ENCODE measurements at regions not wholly inside any gene's neighbourhood (a gene's known extent, or its start where the extent isn't known, plus 50 kb on each side); places are given as distances from the start of the nearest gene placed in this dataset.

DNA sequence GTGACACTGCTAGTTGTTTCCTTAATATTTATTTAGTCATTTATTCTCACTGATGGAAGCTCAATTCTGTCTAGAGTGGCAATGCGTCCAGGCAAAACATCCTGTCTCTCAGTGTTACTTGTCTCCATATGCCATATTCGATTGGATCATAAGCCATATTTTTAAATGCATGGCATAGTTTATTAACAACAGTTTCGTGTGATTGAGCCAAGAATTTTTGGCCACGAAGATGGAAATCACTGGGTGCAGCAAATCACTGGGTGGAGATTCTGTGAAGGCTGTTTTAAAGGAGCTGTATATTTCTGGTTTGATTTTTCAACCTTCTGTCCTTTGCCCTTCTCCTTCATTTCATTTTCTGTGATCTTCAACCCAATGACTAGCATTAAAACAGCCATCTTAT lies 205.2 kb downstream of the JRKL start:
- Histone ChIP-seq H3K27ac (ENCODE audit: low read depth, low read length, poor library complexity, severe bottlenecking) (no peak overlapping the region), H3K9me3 (ENCODE audit: low read depth, low read length, poor library complexity, severe bottlenecking) (no peaks in the 10 kb centered on the region), H3K4me1 (ENCODE audit: insufficient read depth, low read length, poor library complexity, severe bottlenecking) (no peaks in the 10 kb centered on the region), H3K36me3 (ENCODE audit: insufficient read depth, low read length, poor library complexity, severe bottlenecking) (no peaks in the 10 kb centered on the region), H3K4me3 (ENCODE audit: low read depth, low read length, poor library complexity, severe bottlenecking) (no peak overlapping the region), H3K27me3 (replicated peaks; ENCODE audit: insufficient read depth, low read depth, low read length, poor library complexity) (no peaks in the 10 kb centered on the region)
- ChIA-PET CTCF (no interaction called here), POLR2A (ENCODE audit: low non-redundant PET) (no interaction called here)
- intact Hi-C loops (cut with micrococcal nuclease; ENCODE audit: unreplicated experiment) = no loop called here
- DNase-seq (ENCODE audit: low spot score) = no peak
- no TSS peak for BruUV-seq (replicated peaks)
- TF ChIP-seq EZH2 (IDR thresholded peaks at IDR 0.05; ENCODE audit: borderline replicate concordance, low read depth, low read length, poor library complexity, severe bottlenecking) = no peak
- TF ChIP-seq, protein P1, sequence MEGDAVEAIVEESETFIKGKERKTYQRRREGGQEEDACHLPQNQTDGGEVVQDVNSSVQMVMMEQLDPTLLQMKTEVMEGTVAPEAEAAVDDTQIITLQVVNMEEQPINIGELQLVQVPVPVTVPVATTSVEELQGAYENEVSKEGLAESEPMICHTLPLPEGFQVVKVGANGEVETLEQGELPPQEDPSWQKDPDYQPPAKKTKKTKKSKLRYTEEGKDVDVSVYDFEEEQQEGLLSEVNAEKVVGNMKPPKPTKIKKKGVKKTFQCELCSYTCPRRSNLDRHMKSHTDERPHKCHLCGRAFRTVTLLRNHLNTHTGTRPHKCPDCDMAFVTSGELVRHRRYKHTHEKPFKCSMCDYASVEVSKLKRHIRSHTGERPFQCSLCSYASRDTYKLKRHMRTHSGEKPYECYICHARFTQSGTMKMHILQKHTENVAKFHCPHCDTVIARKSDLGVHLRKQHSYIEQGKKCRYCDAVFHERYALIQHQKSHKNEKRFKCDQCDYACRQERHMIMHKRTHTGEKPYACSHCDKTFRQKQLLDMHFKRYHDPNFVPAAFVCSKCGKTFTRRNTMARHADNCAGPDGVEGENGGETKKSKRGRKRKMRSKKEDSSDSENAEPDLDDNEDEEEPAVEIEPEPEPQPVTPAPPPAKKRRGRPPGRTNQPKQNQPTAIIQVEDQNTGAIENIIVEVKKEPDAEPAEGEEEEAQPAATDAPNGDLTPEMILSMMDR (conservative IDR thresholded peaks at IDR 0.05; ENCODE audit: low read depth, low read length) = no peak

DNA sequence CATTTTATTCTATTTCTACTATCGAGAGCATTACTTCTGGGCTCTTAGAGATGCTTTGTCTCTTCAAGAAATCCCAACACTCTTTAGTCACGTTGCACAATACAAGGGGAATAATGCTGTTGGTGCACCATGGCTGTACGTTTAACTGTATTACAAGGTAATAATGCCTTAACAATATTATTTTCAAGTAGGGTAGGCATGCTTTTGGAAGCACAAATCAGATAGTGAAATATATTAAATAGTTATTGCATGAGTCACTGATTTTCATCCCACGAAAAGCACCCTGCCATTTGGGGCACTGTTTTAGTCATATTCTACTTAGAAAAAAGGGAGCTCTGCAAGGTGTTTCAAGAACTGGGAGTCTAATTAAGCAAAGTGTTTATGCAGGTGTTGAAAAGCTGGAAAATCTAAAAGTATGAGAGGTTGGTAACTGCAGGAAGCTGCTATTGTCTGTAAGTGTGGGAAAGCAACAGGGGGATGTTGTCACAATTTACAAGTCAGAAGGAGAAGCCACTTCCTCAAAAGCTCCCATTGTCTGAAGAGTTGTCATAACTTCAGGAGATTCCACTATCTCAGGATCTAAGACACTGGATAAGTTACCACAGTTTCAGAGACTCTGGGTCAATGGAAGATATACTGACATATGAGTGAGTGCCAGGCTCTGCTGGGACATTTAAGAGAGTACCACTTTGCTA lies 218.2 kb downstream of the JRKL start:
- Histone ChIP-seq H3K27ac (ENCODE audit: low read depth, low read length, poor library complexity, severe bottlenecking) (no peak overlapping the region), H3K9me3 (ENCODE audit: low read depth, low read length, poor library complexity, severe bottlenecking) (no peaks in the 10 kb centered on the region), H3K36me3 (ENCODE audit: insufficient read depth, low read length, poor library complexity, severe bottlenecking) (no peaks in the 10 kb centered on the region), H3K4me3 (ENCODE audit: low read depth, low read length, poor library complexity, severe bottlenecking) (no peak overlapping the region), H3K4me1 (ENCODE audit: insufficient read depth, low read length, poor library complexity, severe bottlenecking) (no peaks in the 10 kb centered on the region), H3K27me3 (replicated peaks; ENCODE audit: insufficient read depth, low read depth, low read length, poor library complexity) (no peaks in the 10 kb centered on the region)
- peak; percentile 24 for DNase-seq (ENCODE audit: low spot score)
- POLR2A ChIA-PET (ENCODE audit: low non-redundant PET) = no interaction called here
- intact Hi-C loops (cut with micrococcal nuclease; ENCODE audit: unreplicated experiment) = no loop called here
- CTCF ChIA-PET = no interaction called here
- no TSS peak for BruUV-seq (replicated peaks)
- TF ChIP-seq, protein P1 (conservative IDR thresholded peaks at IDR 0.05; ENCODE audit: low read depth, low read length) = no peak
- TF ChIP-seq EZH2 (IDR thresholded peaks at IDR 0.05; ENCODE audit: borderline replicate concordance, low read depth, low read length, poor library complexity, severe bottlenecking) = no peak

DNA sequence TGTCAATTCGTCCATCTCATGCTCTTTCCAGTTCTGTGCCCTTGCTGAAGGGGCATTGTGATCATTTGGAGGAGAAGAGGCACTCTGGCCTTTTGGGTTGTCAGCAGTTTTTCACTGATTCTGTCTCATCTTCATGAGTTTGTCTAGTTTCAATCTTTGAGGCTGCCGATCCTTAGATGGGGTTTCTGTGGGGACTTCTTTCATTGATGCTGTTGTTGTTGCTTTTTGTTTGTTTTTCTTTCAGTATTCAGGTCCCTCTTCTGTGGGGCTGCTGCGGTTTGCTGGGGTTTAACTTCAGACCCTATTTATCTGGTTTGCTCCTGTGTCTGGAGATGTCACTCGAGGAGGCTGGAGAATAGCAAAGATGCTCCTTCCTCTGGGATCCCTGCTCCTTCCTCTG lies 224.3 kb downstream of the JRKL start:
- H3K4me3 ChIP-seq (ENCODE audit: low read depth, low read length, poor library complexity, severe bottlenecking) = no peak overlapping the region
- H3K27me3 ChIP-seq (replicated peaks; ENCODE audit: insufficient read depth, low read depth, low read length, poor library complexity) = no peaks in the 10 kb centered on the region
- no peaks in the 10 kb centered on the region for H3K9me3 ChIP-seq (ENCODE audit: low read depth, low read length, poor library complexity, severe bottlenecking)
- no peak overlapping the region for H3K27ac ChIP-seq (ENCODE audit: low read depth, low read length, poor library complexity, severe bottlenecking)
- ChIA-PET POLR2A (ENCODE audit: low non-redundant PET) (no interaction called here), CTCF (no interaction called here)
- BruUV-seq (replicated peaks) = no TSS peak
- intact Hi-C loops (cut with micrococcal nuclease; ENCODE audit: unreplicated experiment) = no loop called here
- H3K36me3 ChIP-seq (ENCODE audit: insufficient read depth, low read length, poor library complexity, severe bottlenecking) = no peaks in the 10 kb centered on the region
- H3K4me1 ChIP-seq (ENCODE audit: insufficient read depth, low read length, poor library complexity, severe bottlenecking) = peaks cover 4% of the 10 kb centered on the region
- no peak for TF ChIP-seq EZH2 (IDR thresholded peaks at IDR 0.05; ENCODE audit: borderline replicate concordance, low read depth, low read length, poor library complexity, severe bottlenecking)
- TF ChIP-seq, protein P1 (conservative IDR thresholded peaks at IDR 0.05; ENCODE audit: low read depth, low read length) = no peak
- DNase-seq (ENCODE audit: low spot score) = no peak

All from A673 (cell line).